SK-N-SH (cell line): ENCODE measurements at regions not wholly inside any gene's neighbourhood (a gene's known extent, or its start where the extent isn't known, plus 50 kb on each side); places are given as distances from the start of the nearest gene placed in this dataset.

Experiments
- CTCF ChIA-PET: fragments of 300-600, 350-600 bp; formaldehyde crosslinking; extraction: SDS; loops from one replicate; lab custom pipeline; 2021; lab: Yijun Ruan, JAX
- POLR2A ChIA-PET: fragments of 350-600 bp; sonication (Branson Sonifier 250); formaldehyde crosslinking; extraction: SDS; loops from one replicate; lab custom pipeline; 2020; ENCODE audit warnings: antibody characterized with exemption, inconsistent platforms; lab: Yijun Ruan, JAX
- DNase-seq: peaks from one replicate; pipeline ENCODE4 v3.0.0; 2012
- H2AFZ ChIP-seq: fragments of 200-600 bp; sonication (generic); 2 replicates; pipeline ENCODE4 v1.8.1; 2016; ENCODE audit warnings: antibody characterized with exemption, mild to moderate bottlenecking, low read depth
- H3F3A ChIP-seq: fragments of 200-600 bp; sonication (generic); replicated peaks from 2 replicates; pipeline ENCODE3; 2016; ENCODE audit warnings: antibody characterized with exemption, mild to moderate bottlenecking; ENCODE audit not compliant: insufficient read depth
- H3K27ac ChIP-seq, 2 experiments: fragments of 200-500 bp in 1 of 2; fragments of 200-600 bp in 1 of 2; sonication (Bioruptor generic) in 1 of 2; sonication (generic), shearing (Covaris generic) in 1 of 2; 2 replicates each; pipeline versions ENCODE4 v1.5.1 to v1.6.1; 2014 to 2016; ENCODE audit warnings: low read depth in 2 of 2, inconsistent platforms in 1 of 2, low read length in 1 of 2, mild to moderate bottlenecking in 1 of 2, mixed read lengths in 1 of 2
- H3K27me3 ChIP-seq: fragments of 200-600 bp; sonication (generic), shearing (Covaris generic); 2 replicates; pipeline ENCODE4 v1.6.1; 2016; ENCODE audit warnings: mixed run types; ENCODE audit not compliant: insufficient read depth
- H3K36me3 ChIP-seq, 2 experiments: fragments of 200-500 bp in 1 of 2; fragments of 200-600 bp in 1 of 2; sonication (Bioruptor generic) in 1 of 2; sonication (generic) in 1 of 2; replicated peaks in 1 of 2; 2 replicates each; pipeline versions ENCODE3 to v1.5.1; 2014 to 2016; ENCODE audit warnings: low read length in 1 of 2, mild to moderate bottlenecking in 1 of 2; ENCODE audit not compliant: insufficient read depth in 2 of 2, control insufficient read depth in 1 of 2
- H3K4me1 ChIP-seq, 2 experiments: fragments of 200-500 bp in 1 of 2; fragments of 200-600 bp in 1 of 2; sonication (Bioruptor generic) in 1 of 2; sonication (generic), shearing (Covaris generic) in 1 of 2; 2 replicates each; pipeline versions ENCODE4 v1.5.1 to v1.6.1; 2014 to 2016; ENCODE audit warnings: low read depth in 1 of 2, low read length in 1 of 2, mixed run types in 1 of 2; ENCODE audit not compliant: insufficient read depth in 2 of 2, control insufficient read depth in 1 of 2
- H3K4me2 ChIP-seq: fragments of 200-600 bp; sonication (generic), shearing (Covaris generic); 2 replicates; pipeline ENCODE4 v1.6.1; 2017; ENCODE audit warnings: mixed run types
- H3K4me3 ChIP-seq, 2 experiments: fragments of 200-500 bp in 1 of 2; fragments of 200-600 bp in 1 of 2; sonication (Bioruptor generic) in 1 of 2; sonication (generic), shearing (Covaris generic) in 1 of 2; 2 replicates each; pipeline versions ENCODE4 v1.5.1 to v1.8.1; 2014 to 2016; ENCODE audit warnings: low read depth in 2 of 2, inconsistent platforms in 1 of 2, low read length in 1 of 2, mild to moderate bottlenecking in 1 of 2, mixed read lengths in 1 of 2, moderate library complexity in 1 of 2
- H3K79me2 ChIP-seq: fragments of 200-600 bp; sonication (generic); 2 replicates; pipeline ENCODE4 v1.8.1; 2017; ENCODE audit warnings: mild to moderate bottlenecking; ENCODE audit not compliant: insufficient read depth
- H3K9ac ChIP-seq: fragments of 200-600 bp; sonication (generic); 2 replicates; pipeline ENCODE4 v1.6.1; 2017; ENCODE audit warnings: mixed run types
- H3K9me2 ChIP-seq: fragments of 200-600 bp; sonication (generic); 2 replicates; pipeline ENCODE4 v1.6.1; 2017; ENCODE audit warnings: mixed run types
- H3K9me3 ChIP-seq: fragments of 200-600 bp; sonication (generic); 2 replicates; pipeline ENCODE4 v1.6.1; 2017; ENCODE audit warnings: mixed run types, mild to moderate bottlenecking, moderate library complexity
- H4K20me1 ChIP-seq: fragments of 200-600 bp; sonication (generic); 2 replicates; pipeline ENCODE4 v1.6.1; 2017; ENCODE audit warnings: mild to moderate bottlenecking, mixed run types; ENCODE audit not compliant: insufficient read depth
- GATA2 ChIP-seq: sonication (generic); formaldehyde crosslinking; IDR thresholded peaks from 2 replicates; pipeline ENCODE4 v1.5.0; 2020; ENCODE audit warnings: mild to moderate bottlenecking, missing genetic modification reagents
- IRF3 ChIP-seq: fragments of 150-350 bp; IDR thresholded peaks from 2 replicates; pipeline ENCODE4 v1.6.1; 2016; ENCODE audit warnings: mild to moderate bottlenecking, low read depth, low read length
- MAX ChIP-seq: IDR thresholded peaks from 2 replicates; pipeline ENCODE4 v1.4.0; 2012; ENCODE audit warnings: low read depth
- RAD21 ChIP-seq: IDR thresholded peaks from 2 replicates; pipeline ENCODE4 v1.6.1; 2012; ENCODE audit warnings: mild to moderate bottlenecking, low read length
- RCOR1 ChIP-seq: fragments of 150-350 bp; IDR thresholded peaks from 2 replicates; pipeline ENCODE4 v1.6.1; 2017; ENCODE audit warnings: antibody characterized with exemption, low read length
- SMC3 ChIP-seq: IDR thresholded peaks from 2 replicates; pipeline ENCODE4 v1.6.1; 2012; ENCODE audit warnings: low read depth, low read length, improper control_type of control experiment
- TAF1 ChIP-seq: IDR thresholded peaks from 2 replicates; pipeline ENCODE4 v1.6.1; 2012; ENCODE audit warnings: low read depth, mild to moderate bottlenecking, low read length, moderate library complexity, borderline replicate concordance
- USF2 ChIP-seq: fragments of 150-350 bp; IDR thresholded peaks from 2 replicates; pipeline ENCODE4 v1.6.1; 2017; ENCODE audit warnings: antibody characterized with exemption, low read length, low read depth, borderline replicate concordance
- WGBS: methylation state at CpG from one replicate; pipeline ENCODE4 v1.1.6; 2017; ENCODE audit warnings: low lambda C conversion rate; 5-methylcytosine and 5-hydroxymethylcytosine counted together

DNA sequence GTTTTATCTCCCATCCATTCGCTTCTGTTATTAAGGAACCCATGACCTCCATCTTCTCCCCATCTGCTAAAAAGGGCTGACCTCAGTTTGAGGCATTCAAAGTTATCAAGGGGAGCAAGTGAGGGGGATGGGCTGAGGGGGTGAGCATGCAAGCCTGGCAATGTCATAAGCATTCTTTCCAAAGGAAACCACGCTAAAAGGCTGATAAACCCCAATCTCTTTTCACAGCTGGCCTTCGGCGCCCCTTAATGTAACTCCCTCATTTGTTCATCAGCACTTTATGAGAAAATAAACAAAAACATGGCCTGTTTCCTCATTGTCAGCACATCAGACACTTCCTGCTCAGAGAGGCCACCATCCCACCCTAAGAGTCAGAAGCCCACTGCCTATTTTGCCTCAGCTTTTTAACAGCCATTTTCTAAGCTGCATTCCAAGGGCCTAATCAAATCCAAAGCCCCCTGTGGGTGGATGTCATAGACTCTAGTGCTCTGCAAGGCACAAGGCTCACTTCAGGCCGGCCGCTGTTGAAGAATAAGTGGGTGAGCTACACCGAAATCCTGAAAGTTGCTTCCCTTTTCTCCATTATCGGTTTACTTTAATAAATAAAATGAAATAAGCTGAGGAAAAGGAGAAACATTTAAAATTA is 92.0 kb upstream of the SRD5A3 start:
- H3K9me3 ChIP-seq = no peaks in the 10 kb centered on the region
- no peak overlapping the region for H3K4me2 ChIP-seq
- H3K9ac ChIP-seq = no peak overlapping the region
- ChIA-PET POLR2A (no interaction called here), CTCF (no interaction called here)
- H3K4me1 ChIP-seq = peaks cover 0 to 9% of the 10 kb centered on the region in 2 experiments; a peak in 1 of 4 replicates
- 55% methylated on average over 8 of the region's 8 CpGs for WGBS
- H3K4me3 ChIP-seq = no peak overlapping the region
- no peak overlapping the region for H3K27ac ChIP-seq
- DNase-seq = no peak
- no peaks in the 10 kb centered on the region for H3K9me2 ChIP-seq
- H3K27me3 ChIP-seq = no peaks in the 10 kb centered on the region
- H3K79me2 ChIP-seq = no peaks in the 10 kb centered on the region
- H4K20me1 ChIP-seq = no peaks in the 10 kb centered on the region
- TF ChIP-seq GATA2 (CRISPR knock-in tag) (no peak), MAX (no peak), TAF1 (no peak), USF2 (no peak), RCOR1 (no peak), SMC3 (no peak), RAD21 (no peak)
- peaks cover 3% of the 10 kb centered on the region for H3F3A ChIP-seq
- H2AFZ ChIP-seq = no peak overlapping the region
- no peaks in the 10 kb centered on the region for H3K36me3 ChIP-seq

DNA sequence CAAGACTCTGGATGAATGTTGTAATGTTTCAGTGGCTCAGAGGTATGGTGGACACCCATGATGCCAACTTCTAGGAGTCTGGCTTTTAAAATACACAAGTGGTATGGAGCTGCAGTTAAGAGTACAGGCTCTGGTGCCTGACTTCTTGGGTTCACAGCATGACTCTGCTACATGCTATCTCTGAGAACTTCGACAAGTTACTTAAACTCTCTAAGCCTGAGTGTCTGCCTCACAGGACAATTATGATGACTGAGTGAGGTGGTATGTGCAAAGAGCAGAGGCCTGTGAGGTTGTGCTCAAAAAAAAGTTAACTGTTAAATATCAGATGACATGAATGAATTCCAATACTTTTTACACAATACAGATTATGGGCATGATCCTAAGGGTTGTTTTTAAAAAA is 90.9 kb upstream of the SRD5A3 start:
- no peaks in the 10 kb centered on the region for H3K9me2 ChIP-seq
- no peak overlapping the region for H3K4me3 ChIP-seq
- DNase-seq = no peak
- no peaks in the 10 kb centered on the region for H3K27me3 ChIP-seq
- H3K79me2 ChIP-seq = no peaks in the 10 kb centered on the region
- peaks cover 3% of the 10 kb centered on the region for H3F3A ChIP-seq
- no peak overlapping the region for H3K9ac ChIP-seq
- no peaks in the 10 kb centered on the region for H4K20me1 ChIP-seq
- ChIA-PET POLR2A (no interaction called here), CTCF (no interaction called here)
- TF ChIP-seq GATA2 (CRISPR knock-in tag) = no peak
- WGBS = 25% methylated on average over 1 of the region's 1 CpG
- H3K4me2 ChIP-seq = no peak overlapping the region
- H3K9me3 ChIP-seq = no peaks in the 10 kb centered on the region
- H2AFZ ChIP-seq = no peak overlapping the region
- no peaks in the 10 kb centered on the region for H3K36me3 ChIP-seq
- H3K27ac ChIP-seq = no peak overlapping the region
- peaks cover 0 to 9% of the 10 kb centered on the region in 2 experiments; a peak in 1 of 4 replicates for H3K4me1 ChIP-seq

GRCh38 chr4:55256787-55257186 is 89.3 kb upstream of the SRD5A3 start:
- no peak overlapping the region for H2AFZ ChIP-seq

More at GRCh38 chr4:55256787-55257186, 89.3 kb upstream of the SRD5A3 start:
- TF ChIP-seq USF2 = no peak
- TF ChIP-seq GATA2 (CRISPR knock-in tag) = peak; percentile 17; the same call in 1 of the 2 replicates
- no peak for TF ChIP-seq IRF3
- Histone ChIP-seq H3K36me3 (no peaks in the 10 kb centered on the region), H3K79me2 (no peaks in the 10 kb centered on the region), H3K4me3 (no peak overlapping the region), H3K9me3 (no peaks in the 10 kb centered on the region), H4K20me1 (no peaks in the 10 kb centered on the region), H3K9me2 (no peaks in the 10 kb centered on the region), H3K4me2 (no peak overlapping the region), H3K27ac (no peak overlapping the region), H3K4me1 (peaks cover 0 to 9% of the 10 kb centered on the region in 2 experiments; a peak in 1 of 4 replicates), H3K9ac (no peak overlapping the region), H3K27me3 (no peaks in the 10 kb centered on the region), H3F3A (peaks cover 1% of the 10 kb centered on the region)
- WGBS = 15% methylated on average over 6 of the region's 6 CpGs
- POLR2A ChIA-PET = no interaction called here
- DNase-seq = peak; percentile 10
- CTCF ChIA-PET = interaction anchor here (0.8 kb wide), 1 partner anchor 72 kb away, joined by 3 read pairs; no protein-coding TSS in a partner anchor
